ENCODE measurements at regions not wholly inside any gene's neighbourhood (a gene's known extent, or its start where the extent isn't known, plus 50 kb on each side); places are given as distances from the start of the nearest gene placed in this dataset.

GRCh38 chr2:108079736-108080135 is 93.4 kb downstream of the SLC5A7 start:
- no peak for DNase-seq
- Histone ChIP-seq H3K27me3 (ENCODE audit: insufficient read depth, low read depth) (peaks cover 31% of the 10 kb centered on the region), H4K20me1 (ENCODE audit: insufficient read depth) (no peaks in the 10 kb centered on the region), H3K4me2 (no peak overlapping the region), H3K36me3 (ENCODE audit: low read depth) (no peaks in the 10 kb centered on the region), H3K4me1 (replicated peaks; ENCODE audit: insufficient read depth) (no peaks in the 10 kb centered on the region), H3F3A (ENCODE audit: insufficient read depth, low read depth) (no peaks in the 10 kb centered on the region), H3K9me3 (ENCODE audit: insufficient read depth, low read depth) (no peaks in the 10 kb centered on the region), H3K9me2 (ENCODE audit: insufficient read depth) (no peaks in the 10 kb centered on the region), H3K79me2 (ENCODE audit: low read depth) (no peaks in the 10 kb centered on the region), H3K4me3 (no peak overlapping the region), H3K27ac (no peak overlapping the region), H2AFZ (no peak overlapping the region)
- TF ChIP-seq EZH2 (IDR thresholded peaks at IDR 0.05; ENCODE audit: low read depth), result no peak
- no peak for TF ChIP-seq CTCF (conservative IDR thresholded peaks at IDR 0.05)
- ChIA-PET CTCF (no interaction called here), POLR2A (ENCODE audit: unreplicated experiment) (no interaction called here)
- no TSS peak for BruUV-seq (replicated peaks)
- intact Hi-C loops (cut with micrococcal nuclease; ENCODE audit: unreplicated experiment), result no loop called here

GRCh38 chr2:108080177-108080576 is 93.9 kb downstream of the SLC5A7 start:
- no peak overlapping the region for H3K4me2 ChIP-seq
- intact Hi-C loops (cut with micrococcal nuclease; ENCODE audit: unreplicated experiment), result no loop called here
- POLR2A ChIA-PET (ENCODE audit: unreplicated experiment), result no interaction called here
- CTCF ChIA-PET, result no interaction called here
- DNase-seq, result no peak
- H3K9me2 ChIP-seq (ENCODE audit: insufficient read depth), result no peaks in the 10 kb centered on the region
- no TSS peak for BruUV-seq (replicated peaks)
- peaks cover 27% of the 10 kb centered on the region for H3K27me3 ChIP-seq (ENCODE audit: insufficient read depth, low read depth)
- no peaks in the 10 kb centered on the region for H4K20me1 ChIP-seq (ENCODE audit: insufficient read depth)
- no peaks in the 10 kb centered on the region for H3F3A ChIP-seq (ENCODE audit: insufficient read depth, low read depth)
- no peaks in the 10 kb centered on the region for H3K36me3 ChIP-seq (ENCODE audit: low read depth)
- no peak overlapping the region for H3K27ac ChIP-seq
- no peaks in the 10 kb centered on the region for H3K4me1 ChIP-seq (replicated peaks; ENCODE audit: insufficient read depth)
- H2AFZ ChIP-seq, result no peak overlapping the region
- H3K79me2 ChIP-seq (ENCODE audit: low read depth), result no peaks in the 10 kb centered on the region
- no peak for TF ChIP-seq CTCF (conservative IDR thresholded peaks at IDR 0.05)
- no peak for TF ChIP-seq EZH2 (IDR thresholded peaks at IDR 0.05; ENCODE audit: low read depth)
- no peak overlapping the region for H3K4me3 ChIP-seq
- H3K9me3 ChIP-seq (ENCODE audit: insufficient read depth, low read depth), result no peaks in the 10 kb centered on the region

- intact Hi-C loops (cut with micrococcal nuclease; ENCODE audit: unreplicated experiment), result no loop called here
- H3K9me2 ChIP-seq (ENCODE audit: insufficient read depth), result no peaks in the 10 kb centered on the region
- no peak for TF ChIP-seq CTCF (conservative IDR thresholded peaks at IDR 0.05)
- TF ChIP-seq EZH2 (IDR thresholded peaks at IDR 0.05; ENCODE audit: low read depth), result no peak
- POLR2A ChIA-PET (ENCODE audit: unreplicated experiment), result no interaction called here
- H3K9me3 ChIP-seq (ENCODE audit: insufficient read depth, low read depth), result no peaks in the 10 kb centered on the region
- peaks cover 8% of the 10 kb centered on the region; the same call in 1 of the 2 replicates for H3K27me3 ChIP-seq (ENCODE audit: insufficient read depth, low read depth)
- H3K4me3 ChIP-seq, result no peak overlapping the region
- no peak overlapping the region for H3K27ac ChIP-seq
- no peak overlapping the region for H2AFZ ChIP-seq
- CTCF ChIA-PET, result no interaction called here
- no peaks in the 10 kb centered on the region for H3K36me3 ChIP-seq (ENCODE audit: low read depth)
- H3F3A ChIP-seq (ENCODE audit: insufficient read depth, low read depth), result no peaks in the 10 kb centered on the region
- BruUV-seq (replicated peaks), result no TSS peak
- H3K79me2 ChIP-seq (ENCODE audit: low read depth), result no peaks in the 10 kb centered on the region
- no peak overlapping the region for H3K4me2 ChIP-seq
- H3K4me1 ChIP-seq (replicated peaks; ENCODE audit: insufficient read depth), result no peaks in the 10 kb centered on the region
- no peaks in the 10 kb centered on the region for H4K20me1 ChIP-seq (ENCODE audit: insufficient read depth)
- DNase-seq, result no peak
These were observed 96.7 kb downstream of the SLC5A7 start for GRCh38 chr2:108082978-108083377.
